Tongue (tissue), 1 donor: ENCODE measurements at regions not wholly inside any gene's neighbourhood (a gene's known extent, or its start where the extent isn't known, plus 50 kb on each side); places are given as distances from the start of the nearest gene placed in this dataset.
A peak's percentile ranks its signal among the peaks of the same experiment; 100 is the strongest.
"Not testable (repeated sequence)": the region's sequence is repeated elsewhere in the genome, so short reads cannot be mapped to it uniquely, and the experiment has no call there.

ENCODE experiments used
- DNase-seq: peaks from one replicate; pipeline ENCODE4 v3.0.0-alpha.2; 2015

DNA sequence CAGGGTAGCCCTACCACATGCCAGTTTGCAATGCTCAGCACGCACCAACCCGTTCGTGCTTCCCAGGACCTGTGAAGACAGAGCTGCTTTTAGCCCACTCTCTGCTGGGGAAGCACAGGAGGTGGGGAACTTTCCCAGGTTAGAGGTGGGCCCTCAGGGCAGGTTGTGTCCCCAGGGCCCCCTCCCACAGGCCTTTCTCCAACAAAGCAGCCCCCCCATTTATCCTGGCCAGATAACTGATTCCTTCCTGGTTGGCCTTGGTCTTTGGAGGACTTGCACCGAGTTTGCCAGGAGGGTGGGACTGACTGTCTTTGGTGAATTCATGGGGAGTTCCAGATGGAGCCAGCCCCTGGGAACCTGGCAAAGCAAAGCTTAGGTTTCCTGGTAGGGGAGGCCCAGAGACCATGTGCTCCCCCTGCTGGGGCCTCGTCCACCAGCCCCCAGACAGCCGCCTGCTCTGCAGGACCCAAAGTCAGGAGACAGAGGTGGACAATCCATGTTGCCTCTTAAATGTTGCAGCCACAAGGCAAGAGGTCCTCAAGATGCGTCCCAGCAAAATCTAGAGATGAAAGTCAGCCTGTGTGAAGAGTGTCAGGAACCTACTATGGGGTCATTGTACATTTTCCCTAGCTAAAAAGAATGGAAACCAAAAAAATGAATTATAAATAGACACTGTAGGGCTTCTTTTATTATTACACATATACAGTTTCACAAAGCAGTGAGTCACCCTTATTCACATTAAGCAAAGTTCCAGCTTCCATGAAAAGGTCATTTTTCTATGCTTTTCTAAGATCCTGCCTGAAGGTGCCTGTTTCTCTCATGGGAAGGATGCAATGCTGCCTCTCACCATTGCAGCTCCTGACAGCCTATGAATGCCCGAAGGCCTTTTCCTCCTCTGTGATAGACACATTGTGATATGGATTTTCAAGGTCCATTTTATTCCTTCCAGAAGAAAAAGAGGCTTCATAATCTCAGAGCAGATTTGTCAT, 497.8 kb downstream of the PREX1 start:
- peak; percentile 43 for DNase-seq

DNA sequence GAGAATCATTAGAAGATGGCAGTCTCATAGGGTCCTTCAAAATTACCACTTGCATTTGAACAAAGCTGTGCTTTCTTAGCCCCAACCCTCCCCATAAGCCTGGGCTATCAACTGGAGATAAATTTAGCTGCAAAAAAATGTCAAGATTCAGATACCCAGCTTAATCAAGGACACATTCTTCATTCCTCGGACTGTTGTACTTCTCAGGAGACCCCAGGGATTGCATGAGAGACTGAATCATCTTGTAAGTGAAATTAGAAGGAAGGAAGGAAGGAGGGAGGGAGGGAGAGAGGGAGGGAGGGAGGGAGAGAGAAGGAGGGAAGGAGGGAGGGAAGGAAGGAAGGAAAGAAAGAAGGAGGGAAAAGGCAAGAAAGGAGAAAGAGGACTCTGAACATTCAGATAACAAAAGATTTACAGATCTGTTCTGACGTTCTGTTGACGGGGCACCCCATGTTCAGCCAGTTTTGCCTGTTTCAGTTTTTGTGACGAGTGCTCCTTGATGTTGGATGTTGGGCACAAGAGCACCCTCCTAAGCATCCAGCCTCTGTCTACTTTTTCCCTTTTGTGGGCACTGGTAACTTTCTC, 498.7 kb downstream of the PREX1 start:
- DNase-seq, result no peak

DNA sequence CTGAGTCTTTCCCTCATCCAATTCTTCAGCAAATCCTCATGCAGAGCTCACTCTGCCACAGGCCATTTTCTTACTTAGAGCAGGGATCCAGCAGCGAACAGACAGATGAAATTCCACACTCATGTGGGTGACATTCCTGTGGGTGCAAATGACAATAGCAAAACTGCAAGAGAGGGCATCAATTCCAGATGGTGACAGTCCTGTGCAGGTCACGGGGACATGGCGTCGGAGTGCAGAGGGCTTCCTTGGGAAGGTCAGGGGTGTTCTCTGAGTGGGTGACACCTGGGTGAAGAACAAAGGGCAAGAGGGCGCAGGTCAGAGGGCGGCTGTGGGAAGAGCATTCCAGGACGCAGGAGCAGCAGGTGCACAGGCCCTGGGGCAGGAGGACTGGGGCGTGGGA, 500.0 kb downstream of the PREX1 start:
- DNase-seq, result not testable (repeated sequence)

DNA sequence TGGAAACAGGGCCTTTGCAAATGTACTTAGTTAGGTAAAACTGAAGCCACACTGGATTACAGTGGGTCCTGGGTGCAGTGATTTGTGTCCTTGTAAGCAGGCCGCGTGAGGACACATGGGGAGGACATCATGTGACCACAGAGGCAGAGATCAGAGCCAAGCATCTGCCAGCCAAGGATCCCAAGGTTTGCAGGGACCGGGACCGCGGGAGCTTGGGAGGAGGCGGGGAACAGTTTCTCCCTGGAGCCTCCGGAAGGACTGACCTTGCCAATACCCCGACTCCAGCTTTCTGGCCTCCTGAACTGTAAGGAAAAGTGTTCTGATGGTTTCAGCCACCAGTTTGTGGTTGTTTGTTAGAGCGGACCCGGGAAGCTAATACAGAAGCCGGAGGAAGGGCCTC, 500.9 kb downstream of the PREX1 start:
- no peak for DNase-seq

DNA sequence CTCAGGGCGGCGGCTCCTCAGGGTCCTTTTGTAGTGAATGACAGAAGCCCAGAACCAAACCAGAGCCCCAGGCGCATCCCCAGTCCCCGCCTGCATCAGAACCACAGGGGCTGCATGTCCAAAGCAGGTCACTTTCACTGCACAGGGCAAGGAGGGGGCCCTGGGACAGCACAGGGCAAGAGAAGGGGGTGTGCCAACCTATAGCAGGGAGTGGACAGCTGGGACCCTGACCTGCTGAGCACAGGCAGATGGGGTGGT, 501.4 kb downstream of the PREX1 start:
- DNase-seq, result no peak

DNA sequence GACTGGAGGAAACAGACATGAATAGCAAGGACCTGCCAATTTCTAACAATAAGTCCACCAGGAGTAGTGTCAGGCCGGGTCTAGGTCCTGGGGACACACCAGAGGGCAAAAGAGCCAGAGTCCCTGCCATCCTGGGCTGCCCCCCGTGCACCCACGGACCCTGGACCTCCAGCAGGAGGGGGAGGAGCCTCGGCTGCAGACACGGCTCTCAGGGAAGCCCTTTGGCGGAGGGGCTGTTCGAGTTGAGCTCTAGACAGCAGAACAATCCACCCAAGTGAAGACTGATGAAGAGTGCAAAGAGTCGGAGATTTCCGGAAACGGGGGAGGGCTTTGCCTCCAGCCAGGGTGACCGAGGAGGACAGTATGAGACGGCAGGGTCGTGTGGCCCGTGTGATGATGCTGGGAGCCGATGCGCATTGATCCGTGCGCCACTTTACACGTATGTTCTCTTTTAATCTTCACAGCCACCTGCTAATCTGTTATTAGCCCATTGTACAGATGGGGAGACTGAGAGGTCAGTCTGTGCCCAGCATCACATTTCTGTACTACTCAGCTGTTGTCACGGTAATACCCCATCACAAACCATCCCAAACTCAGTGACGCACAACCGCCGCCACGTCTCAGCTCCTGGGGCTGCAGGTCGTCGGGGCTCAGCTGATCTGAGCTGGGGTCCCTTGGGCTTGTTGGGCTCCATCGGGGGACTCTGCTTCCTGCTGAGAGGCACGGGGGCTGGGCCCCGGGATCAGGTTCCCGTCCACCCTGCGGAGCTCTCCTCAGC, 502.0 kb downstream of the PREX1 start:
- no peak for DNase-seq

DNA sequence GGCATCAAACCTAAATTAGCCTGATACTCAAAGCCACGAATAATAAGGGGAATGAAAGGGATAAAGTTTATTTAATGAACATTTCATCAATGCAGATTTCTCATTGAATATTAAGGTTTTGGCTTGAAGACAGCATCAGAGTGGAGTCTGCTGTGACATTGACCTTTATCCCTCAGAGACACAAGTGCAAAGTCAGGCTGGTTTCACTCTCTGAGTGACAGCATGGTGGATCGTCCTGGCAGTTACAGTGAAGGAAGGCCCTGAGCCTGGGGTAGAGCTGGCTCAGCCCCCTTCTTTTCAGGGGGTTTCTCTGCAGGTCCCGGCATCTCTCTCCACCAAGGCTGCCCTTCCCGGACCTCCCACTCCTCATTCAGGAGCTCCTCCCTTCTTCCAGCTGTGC, 503.1 kb downstream of the PREX1 start:
- DNase-seq, result no peak

DNA sequence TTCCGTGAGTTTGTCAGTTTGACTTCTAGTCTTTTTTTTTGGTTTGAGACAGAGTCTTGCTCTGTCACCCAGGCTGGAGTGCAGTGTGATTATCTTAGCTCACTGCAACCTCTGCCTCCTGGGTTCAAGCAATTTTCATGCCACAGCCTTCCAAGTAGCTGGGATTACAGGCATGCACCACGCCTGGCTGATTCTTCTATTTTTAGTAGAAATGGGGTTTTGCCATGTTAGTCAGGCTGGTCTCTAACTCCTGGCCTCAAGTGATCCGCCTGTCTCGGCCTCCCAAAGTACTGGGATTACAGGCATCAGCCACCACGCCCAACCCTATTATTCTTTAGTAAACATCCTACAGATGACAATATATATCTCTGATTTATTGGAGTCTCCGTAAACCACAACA, 506.5 kb downstream of the PREX1 start:
- no peak for DNase-seq

DNA sequence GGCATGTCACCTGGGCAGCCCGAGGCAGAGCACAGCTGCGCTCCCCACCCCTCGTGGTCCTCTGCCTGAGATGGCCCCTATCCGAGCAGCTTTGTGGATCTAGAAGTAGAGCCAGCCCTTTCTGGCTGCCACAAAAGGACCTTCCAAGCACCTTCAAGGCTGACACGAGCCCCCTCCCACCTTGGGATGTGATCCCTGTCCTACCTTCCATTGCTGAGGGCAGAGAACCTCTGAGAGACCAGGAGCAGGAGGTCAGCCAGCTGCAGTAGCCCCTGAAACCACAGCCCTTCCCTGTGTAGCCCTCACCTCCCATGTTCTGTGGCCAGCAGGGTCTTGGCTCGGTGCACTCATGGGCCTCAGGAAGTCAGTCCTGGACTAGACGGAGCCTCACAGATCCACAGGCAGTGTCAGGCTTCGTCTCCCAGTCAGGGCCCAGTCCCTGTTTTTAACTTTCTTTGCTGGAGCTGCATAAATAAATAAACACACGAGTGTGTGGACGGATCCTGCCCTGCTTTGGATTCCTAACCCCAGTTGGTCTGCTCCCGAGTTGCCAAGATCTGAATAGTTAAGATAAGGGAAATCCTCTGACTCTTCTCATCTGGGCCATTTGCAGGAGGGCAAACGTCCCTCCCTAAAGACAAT, 507.7 kb downstream of the PREX1 start:
- DNase-seq, result no peak

DNA sequence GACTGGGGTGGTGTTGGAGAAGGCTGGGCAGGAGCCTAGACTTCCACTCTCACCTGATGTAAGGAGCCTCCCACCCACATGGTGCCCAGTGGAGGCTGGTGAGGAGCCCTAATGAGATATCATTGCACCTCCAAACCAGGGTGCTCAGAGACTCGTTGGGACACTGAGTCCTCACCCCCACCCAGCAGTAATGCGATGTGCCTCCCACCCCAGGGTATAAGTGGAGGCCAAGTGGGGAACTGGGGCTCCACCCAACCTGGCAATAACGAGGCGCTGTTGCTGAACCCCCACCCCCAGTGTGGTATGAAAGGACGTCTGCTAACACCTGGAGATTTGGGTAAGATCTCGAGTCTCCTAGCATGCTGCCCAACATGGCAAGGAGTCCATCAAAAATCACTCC, 510.2 kb downstream of the PREX1 start:
- no peak for DNase-seq

DNA sequence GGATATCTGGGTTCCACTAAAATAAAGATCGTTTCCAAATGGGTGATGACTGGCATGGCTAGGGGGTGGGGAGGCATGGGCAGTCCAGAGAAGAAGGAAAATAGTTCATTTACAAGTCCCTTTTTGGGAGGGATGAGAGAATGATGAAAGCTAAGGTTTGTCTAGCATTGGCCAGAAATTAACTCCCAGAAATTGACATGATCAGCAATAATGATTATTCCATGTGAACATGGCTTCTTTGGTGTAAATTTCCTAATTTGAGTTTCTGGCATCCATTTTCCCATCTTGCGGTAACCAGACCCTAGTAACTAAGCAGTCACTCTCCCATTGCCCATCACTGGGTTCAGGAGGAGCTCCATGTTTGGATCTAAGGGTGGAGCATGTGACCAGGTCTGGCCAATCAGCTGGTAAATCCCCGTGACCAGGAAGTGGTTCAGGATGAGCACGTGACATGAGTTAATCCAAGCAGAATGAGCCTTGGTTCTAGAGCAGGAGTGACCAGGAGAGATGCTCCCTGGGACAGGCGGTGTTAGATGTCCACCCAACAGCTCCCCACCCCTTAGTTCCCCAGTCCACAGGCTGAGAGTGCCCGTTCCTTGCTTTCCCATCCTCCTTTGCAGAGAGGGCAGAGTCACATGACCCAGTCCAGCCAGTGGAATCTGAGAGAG, 512.7 kb downstream of the PREX1 start:
- no peak for DNase-seq

DNA sequence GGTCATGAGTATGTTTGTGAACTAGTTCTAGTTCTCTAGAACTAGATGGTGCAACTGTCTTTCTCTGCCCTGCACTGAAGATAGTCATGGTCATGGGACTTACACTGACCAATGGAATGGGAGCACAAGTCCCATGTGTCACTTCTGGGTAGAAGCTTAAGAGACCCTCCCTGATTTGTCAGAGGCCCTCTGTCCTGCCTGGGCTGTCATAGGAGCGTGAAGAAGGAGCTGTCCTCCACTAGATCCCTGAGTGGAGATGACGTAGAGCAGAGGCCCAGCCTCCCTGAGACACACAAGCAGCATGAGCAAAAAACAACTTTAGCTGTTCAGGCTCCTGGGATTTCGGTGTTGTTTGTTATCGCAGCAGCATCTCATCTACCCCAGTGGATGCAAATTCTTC, 514.5 kb downstream of the PREX1 start:
- DNase-seq, result no peak

DNA sequence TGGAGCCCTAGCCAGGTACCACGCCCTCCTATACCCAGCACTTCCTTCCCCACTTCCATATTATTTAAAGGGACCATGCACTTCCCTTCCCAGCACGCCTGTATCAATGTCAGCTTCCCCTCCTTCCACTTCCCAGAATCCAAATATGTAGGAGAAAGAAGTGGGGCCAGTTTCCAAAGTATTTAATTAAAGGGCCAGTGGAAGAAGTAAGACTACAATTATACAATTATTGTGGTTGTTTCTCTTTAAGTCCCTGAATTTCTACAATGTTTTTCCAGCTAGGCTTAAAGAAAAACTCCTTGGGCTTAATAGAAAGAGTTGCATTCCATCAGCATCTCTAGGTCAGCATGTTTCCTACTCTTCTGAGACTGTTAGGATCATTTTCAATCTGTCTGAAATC, 515.8 kb downstream of the PREX1 start:
- no peak for DNase-seq

DNA sequence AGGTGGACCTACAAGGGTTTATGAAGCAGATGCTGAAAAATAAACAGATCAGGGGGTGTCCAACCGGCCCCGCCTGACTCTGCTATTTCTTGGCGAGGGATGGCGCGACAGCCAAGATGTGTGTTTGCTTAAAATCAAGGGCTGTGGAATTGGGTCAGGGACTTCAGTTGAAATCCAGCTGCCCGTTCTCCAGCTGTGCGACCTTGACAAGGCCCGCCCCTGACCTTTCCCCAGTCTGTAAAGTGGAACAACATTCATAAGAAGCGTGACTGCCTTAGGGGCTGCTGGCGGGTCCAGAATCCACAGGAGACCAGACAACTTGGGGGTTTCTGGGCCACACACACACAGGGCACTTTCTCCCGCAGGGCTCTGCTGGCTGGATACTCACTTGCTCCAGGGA, 517.5 kb downstream of the PREX1 start:
- DNase-seq, result peak; percentile 51

DNA sequence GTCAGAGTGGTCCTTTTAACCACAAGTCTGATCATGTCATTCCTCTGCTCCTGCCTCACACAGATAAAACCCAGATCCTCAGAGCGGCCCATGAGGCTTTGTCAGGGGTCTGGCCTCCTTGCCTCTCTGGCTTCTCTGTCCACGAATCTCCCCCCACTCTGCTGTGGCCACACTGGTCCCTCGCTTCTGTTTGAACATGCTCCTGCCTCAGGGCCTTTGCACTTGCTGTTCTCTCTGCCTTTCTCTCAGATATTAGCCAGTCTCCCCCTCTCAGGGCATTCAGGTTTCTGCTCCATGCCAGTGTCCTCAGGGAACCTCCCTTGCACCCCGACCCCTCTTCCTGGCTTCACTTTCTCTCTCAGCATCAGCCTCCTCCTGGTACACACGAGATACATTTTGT, 518.5 kb downstream of the PREX1 start:
- no peak for DNase-seq

DNA sequence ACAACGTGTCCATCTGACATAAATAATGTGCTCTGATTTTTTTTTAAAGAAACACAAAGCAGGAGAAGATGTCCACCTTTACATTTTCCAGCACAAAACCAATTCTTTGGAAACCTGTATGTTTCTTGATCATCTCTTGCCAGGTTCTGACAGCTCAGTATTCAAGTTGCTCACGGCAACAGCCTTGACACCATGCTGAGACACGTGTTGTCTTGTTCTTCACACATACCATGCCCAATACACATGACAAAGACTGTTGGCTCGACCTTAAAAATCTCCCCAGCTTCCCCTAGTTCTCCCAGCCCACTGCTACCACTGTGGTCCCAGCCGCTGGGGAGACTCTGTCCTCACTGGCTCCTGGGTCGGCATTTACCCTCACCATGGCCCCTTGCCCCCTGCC, 518.9 kb downstream of the PREX1 start:
- peak; percentile 58 for DNase-seq

DNA sequence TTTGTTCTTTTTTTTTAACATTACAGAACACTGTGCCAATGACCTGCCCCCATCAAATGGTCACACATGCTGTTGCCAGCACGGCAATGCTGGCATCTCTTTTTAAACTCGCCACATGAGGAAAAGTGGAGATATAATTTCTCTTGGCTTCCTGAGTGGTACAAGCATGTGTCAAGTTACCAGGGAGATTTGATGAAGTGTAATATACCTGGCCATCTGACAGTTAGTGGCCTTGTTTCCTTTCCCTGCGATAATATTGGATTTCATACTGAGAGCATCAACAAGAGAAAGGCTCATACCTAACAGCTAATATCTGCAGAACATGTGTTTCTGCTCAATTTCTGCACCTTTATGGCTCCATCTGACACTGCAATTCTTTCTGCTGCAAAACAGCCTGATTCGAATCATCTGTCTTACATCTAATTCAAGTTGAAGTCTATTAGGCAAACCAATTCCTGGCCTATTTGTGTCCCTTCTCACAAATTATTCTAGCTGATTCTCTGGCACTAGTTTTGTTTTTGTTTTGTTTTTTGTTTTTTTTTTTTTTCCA, 519.5 kb downstream of the PREX1 start:
- DNase-seq, result peak; percentile 35

DNA sequence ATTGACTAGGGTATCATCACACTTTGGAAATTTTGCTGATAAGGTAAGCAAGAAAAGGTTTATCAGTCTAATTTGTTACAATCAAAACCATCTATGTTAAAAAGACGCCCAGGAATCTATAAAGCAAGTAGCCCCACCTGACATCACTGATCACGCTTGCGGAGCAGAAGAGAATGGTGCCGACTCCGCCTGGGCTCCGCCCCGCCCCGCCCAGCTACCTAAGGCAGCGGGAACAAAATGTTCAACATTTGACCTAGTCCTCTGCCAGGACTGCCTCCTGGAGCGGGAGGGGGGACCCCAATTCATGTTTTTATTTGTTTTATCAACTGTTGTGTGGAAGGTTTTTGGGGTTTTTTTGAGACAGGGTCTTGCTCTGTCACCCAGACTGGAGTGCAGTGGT, 520.5 kb downstream of the PREX1 start:
- no peak for DNase-seq

DNA sequence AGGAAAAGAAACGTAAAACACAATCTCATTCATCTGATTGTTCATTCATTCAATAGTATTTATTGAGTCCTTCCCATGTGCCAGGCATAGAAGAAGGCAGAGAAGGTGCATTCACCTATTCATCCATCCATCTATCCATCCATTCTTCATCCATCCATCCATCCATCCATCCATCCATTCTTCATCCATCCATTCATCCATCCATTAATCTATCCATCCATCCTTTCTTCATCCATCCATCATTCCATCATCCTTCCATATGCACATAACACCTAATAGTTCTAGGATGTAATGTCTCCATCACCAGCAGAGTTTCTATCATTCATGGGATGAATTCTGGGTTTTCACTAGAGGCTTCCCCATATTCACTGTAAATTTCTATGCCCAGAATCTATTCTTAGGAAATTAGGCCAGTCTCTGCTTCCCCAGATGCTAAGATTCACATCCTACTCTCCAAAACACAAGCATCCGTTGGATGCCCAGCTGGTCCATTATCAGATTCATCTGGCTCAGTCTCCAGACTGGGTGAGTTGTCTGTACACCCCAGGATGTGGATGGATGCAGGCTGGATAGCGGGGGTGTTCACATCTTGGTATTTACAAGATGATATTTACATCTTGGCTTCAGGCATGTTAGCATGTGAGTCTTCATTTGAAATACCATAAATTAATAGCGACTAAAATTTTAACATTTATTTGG, 517.7 kb upstream of the SULF2 start:
- no peak for DNase-seq

DNA sequence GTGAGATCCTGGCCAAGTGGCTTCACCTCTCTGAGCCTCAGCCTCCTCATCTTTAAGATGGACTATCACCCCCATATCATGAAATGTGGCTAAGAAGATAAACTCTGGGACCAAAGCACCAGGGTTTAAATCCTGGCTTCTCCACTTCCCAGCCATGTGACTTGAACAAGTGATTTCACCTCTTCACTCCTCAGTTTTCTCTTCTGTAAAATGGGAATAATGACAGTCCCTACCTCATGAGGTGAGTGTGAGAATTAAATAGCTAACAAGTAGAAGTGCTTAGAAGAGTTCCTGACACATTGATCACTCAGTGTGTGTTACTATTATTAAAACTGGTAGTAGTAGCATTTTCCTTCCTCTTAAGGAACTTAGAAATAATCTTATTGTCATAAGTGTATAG, 516.9 kb upstream of the SULF2 start:
- DNase-seq, result no peak

DNA sequence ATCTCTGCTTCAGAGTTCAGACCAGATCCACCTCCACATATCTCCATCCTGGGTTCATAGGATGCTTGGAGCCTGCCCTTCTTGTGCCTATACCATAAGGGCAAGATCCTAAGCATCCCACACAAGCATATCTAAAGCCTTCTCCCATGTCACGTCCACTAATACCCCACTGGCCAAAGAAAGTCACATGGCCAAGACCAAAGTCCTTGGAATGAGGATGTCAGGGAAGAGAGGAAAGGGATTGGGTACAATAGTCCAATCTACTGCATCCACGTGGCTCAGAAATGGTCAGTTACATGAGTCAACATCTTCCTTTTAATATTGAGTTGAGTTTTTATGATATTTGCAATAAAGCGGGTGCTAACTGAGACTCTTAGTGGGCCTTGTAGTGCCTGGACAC, 515.9 kb upstream of the SULF2 start:
- DNase-seq, result no peak
